Thyroid gland (tissue), 4 donors: ENCODE measurements at regions not wholly inside any gene's neighbourhood (a gene's known extent, or its start where the extent isn't known, plus 50 kb on each side); places are given as distances from the start of the nearest gene placed in this dataset.

Source experiments
- CTCF ChIP-seq, 6 experiments: fragments of 200-600 bp in 3 of 6; fragments of 450-650 bp in 3 of 6; sonication (generic) in 3 of 6; IDR thresholded peaks; one replicate each; pipeline ENCODE4 v1.5.1; 2016 to 2019; ENCODE audit warnings: antibody characterized with exemption in 6 of 6, mild to moderate bottlenecking in 2 of 6, inconsistent platforms in 1 of 6, moderate library complexity in 1 of 6
- POLR2A ChIP-seq, 2 donors: fragments of 450-650 bp; IDR thresholded peaks; one replicate each; pipeline ENCODE4 v1.6.1; 2017; ENCODE audit warnings: antibody characterized with exemption in 2 of 2, mild to moderate bottlenecking in 2 of 2, moderate library complexity in 1 of 2

DNA sequence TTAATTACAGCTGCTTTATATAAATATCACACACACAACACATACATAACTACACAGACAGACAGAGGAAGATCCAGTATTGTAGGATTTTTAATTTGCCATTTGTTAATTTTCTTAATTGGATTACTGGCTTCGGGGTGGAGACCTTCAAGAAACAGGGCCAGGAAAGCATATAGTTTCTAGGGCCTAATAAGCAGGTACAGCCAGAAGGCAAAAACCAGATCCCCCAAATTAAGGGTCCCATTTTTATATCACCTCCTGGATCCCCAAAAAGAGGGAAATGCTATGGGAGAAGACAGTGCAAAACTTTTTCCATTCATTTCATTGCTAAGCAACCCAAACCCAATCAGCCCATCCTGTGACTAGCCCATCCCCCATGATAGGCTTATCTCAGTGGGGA lies 373.3 kb upstream of the FAM174A start:
- no peak for TF ChIP-seq CTCF (IDR thresholded peaks at IDR 0.05)
- TF ChIP-seq POLR2A (IDR thresholded peaks at IDR 0.05): no peak
